IPS DF 19.7 (cell line): ENCODE measurements at regions not wholly inside any gene's neighbourhood (a gene's known extent, or its start where the extent isn't known, plus 50 kb on each side); places are given as distances from the start of the nearest gene placed in this dataset.

ENCODE experiments used
- DNase-seq: peaks from one replicate; pipeline ENCODE4 v3.0.0-alpha.2; 2013; ENCODE audit warnings: low read depth, low spot score

GRCh38 chr16:86930001-86930400 is 351.7 kb downstream of the FOXL1 start:
- no peak for DNase-seq

GRCh38 chr16:86930663-86931373 is 352.5 kb downstream of the FOXL1 start:
- no peak for DNase-seq

- DNase-seq, result no peak
Observed at GRCh38 chr16:86931410-86931941, 353.1 kb downstream of the FOXL1 start.

DNA sequence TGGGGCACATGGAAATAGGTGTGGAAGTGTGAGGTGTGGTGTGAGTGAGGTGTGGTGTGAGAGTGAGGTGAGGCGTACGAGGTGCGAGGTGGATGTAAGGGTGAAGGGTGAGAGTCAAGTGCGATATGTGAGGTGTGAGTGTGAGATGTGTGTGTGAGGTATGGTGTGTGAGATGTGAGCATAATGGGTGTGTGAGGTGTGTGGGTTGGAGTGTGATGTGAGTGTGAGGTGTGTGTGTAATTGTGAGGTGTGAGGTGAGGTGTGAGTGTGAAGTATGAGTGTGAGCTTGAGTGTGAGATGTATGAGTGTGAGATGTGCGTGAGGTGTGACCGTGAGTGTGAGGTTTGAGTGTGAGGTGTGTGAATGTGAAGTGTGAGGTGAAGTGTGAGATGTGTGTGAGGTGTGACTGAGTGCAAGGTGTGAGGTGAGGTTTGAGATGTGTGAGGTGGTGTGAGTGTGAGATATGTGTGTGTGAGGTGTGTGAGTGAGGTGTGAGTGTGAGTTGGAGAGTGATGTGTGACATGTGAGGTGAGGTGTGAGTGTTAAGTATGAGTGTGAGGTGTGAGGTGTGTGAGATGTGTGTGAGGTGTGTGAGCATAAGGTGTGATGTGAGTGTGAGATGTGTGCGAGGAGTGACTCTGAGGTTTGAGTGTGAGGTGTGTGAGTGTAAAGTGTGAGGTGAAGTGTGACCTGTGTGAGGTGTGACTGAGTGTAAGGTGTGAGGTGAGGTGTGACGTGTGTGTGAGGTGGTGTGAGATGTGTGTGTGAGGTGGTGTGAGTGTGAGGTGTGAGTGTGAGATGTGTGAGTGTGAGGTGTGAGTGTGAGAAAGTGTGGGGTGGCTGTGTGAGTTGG is 354.0 kb downstream of the FOXL1 start:
- DNase-seq, result no peak

DNA sequence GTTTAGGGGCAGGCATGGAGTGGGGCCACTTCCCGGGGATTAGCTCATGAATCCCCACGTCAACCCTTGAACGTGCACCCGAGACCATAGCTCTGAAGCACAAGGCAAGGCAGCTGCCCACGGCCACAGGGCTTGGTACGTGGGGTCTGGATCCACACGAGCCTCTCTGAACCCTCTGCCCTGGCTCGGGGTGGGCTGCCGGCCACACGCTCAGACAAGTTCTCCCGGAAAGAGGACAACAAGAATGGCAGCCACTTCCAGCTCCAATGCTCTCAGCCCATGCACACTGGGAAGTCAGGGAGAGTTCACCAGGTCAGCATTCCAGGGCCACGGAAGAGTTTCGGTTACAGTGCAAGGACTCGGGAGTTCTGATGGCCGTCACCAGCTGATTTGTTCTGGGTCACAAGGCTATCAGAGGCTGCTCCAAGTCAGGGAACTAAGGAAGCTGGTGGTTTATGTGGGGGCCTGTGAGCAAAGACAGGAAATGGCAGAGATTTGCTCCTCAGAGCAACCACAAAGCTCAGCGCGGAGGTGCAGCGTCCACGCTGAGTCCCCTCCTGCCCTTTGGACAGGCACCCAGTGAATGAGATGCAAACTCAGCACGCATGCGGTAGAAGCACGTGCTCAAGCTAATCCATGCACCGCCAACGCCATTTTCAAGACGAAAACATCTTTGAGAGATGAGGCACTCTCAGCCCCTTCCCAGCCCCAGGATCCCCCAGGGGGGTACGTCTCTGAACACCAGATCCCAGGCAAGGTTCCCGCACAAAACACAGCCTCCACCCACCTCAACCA is 356.4 kb downstream of the FOXL1 start:
- DNase-seq, result no peak

DNA sequence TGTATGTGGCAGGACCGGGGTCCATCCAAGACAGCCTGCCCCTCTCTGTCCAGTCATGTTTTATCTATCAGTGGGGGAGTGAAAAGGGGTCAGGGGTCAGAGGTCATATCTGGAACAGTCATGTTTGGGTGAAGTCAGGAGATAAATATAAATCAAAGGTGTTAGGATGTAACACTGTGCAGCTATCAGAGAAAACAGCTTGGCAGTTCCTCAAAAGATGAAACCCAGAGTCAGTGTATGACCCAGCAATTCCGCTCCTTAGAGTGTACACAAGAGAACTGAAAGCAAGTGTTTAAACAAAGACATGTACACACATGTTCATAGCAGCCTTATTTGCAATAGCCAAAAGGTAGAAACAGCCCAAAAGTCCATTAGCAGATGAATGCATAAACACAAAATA is 361.3 kb downstream of the FOXL1 start:
- DNase-seq, result no peak

DNA sequence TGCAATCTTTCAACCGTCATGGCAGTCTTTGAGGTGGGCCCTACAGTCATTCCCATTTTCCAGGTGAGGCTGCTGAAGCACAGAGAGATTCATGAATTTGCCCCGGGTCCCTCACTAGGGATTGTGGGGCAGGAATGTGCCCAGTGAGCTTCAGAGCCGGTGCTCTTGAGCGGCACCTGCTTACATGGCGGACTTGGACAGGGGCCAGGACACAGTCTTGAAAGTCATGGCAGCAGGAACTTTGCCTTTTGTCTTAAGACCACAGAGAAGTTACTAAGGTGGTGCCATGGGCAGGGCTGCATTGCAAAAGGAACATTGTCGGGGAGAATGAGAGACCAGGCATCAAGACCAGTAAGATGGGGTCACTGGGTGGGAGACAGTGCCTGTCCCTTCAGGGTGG is 363.4 kb downstream of the FOXL1 start:
- no peak for DNase-seq

DNA sequence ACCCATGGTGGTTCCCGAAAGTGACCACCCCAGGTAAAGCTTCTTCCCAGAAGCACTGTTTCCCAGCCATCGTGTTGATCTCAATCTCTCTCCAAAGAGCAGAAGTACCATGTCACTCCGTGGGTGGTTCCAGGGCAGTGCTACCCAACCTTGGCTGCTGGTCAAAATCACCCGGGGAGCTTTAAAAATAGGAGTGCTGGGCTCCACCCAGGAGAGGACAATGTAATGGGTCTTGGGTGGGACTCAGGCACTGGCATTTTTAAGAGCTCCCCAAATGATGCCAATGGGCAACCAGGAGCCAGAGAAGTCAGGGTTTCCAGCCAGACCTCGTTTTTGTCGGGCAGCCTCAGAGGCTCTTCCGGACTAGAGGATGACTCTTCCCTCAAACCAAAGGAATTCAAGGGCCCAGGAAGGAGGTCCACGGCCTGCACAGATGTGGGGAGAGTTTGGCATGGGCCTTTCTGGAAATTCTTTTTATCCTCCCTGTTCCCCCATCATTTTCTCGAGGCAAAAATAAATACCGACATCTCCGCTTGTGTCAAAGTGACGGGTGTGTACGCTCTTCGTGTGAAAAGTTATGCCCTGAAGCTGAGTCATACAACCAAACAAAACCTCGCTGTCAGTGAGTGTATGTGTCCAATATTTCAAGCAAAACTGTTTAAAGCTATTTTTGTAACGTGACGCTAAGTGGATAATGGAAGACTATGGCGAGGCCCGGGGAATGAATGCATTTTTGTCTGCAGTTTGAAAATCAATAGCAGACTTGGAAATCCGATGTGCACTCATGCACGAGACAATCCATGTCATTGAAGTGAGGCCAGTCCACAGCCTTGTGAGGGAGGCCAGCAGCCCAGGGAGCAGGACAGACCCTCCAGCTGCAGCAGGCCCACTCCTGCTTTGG is 364.1 kb downstream of the FOXL1 start:
- DNase-seq, result no peak

GRCh38 chr16:86945166-86945900 is 367.0 kb downstream of the FOXL1 start:
- no peak for DNase-seq

DNA sequence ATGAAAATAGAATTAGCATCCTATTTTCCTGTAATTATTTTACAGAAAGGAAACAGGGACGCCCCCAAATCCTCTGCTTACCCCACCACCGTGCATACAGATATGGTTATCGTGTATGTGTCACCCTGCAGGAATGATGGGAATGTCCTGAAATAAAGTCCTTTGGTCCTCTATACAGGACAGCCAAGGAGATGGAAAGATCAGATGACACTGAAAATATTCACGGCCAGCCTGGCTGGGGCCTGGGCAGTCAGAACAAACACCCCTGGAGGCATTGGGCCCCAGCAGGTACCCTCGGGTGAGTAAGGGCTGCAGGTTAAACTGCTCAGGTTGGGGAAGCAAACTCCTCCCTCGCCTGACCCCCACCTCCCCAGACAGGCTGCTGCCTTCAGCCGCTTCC is 368.0 kb downstream of the FOXL1 start:
- DNase-seq, result no peak

DNA sequence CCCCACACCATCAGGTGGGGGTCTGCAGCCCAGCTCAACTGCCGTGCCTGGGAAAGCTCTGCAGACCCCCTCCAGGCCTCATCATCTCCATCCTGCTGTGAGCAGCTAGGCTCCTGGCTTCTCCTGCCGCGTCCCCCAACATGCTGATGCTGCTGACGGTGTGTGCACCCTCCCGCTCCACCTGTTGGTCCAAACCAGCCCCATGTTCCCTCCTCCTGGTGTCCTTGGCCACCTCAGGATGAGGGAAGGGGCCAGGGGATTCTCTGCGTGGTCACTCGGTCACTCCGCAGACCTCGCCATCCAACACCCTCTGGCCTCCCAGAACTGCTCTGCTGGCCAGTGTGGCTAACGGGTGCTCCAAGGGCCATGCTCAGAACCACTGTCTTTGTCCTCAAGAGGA is 368.6 kb downstream of the FOXL1 start:
- DNase-seq, result no peak

DNA sequence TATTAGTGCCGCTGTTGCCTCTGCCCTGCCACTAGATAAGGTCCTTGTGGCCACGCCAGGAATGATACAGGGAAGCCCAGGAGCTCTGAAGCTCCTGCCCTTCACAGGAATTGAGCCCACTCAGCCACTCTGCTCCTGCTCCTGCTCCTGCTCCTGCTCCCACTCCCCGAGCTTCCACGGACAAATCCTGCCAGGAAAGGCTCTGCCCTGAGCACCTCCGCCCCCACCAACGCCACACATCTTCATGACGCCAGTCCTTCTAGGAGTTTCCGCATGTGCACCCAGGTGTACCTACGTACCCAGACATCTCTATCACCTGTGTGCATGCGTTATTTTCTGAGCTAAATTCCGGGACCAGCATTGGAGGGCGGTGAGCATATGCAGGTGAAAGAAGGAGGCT is 369.1 kb downstream of the C16orf95 start:
- no peak for DNase-seq

- DNase-seq, result no peak
Observed at GRCh38 chr16:86949116-86949515, 368.1 kb downstream of the C16orf95 start.

- no peak for DNase-seq
Observed at GRCh38 chr16:86949630-86950029, 367.6 kb downstream of the C16orf95 start.

DNA sequence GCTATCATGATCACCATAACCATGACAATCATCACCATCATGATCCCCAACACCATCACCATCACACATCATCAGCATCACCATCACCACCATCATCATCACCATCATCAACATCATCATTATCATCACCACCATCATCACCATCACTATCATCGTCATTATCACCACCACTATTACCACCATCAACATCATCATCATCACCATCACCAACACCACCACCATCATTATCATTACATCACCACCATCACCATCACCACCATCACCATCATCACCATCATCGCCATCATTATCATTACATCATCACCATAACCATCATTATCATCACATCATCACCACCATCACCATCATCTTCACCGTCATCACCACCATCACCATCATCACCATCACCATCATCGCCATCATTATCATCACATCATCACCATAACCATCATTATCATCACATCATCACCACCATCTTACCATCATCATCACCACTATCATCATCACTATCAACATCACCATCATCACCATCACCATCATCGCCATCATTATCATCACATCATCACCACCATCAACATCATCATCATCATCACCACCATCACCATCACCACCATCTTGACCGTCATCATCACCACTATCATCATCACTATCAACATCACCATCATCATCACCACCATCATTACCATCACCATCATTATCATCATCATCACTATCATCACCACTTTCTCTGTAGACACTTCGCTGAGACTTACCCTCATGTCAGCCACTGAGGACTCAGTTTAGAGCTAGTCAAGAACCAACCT is 366.0 kb downstream of the C16orf95 start:
- no peak for DNase-seq

GRCh38 chr16:86951831-86952598 is 365.2 kb downstream of the C16orf95 start:
- no peak for DNase-seq

DNA sequence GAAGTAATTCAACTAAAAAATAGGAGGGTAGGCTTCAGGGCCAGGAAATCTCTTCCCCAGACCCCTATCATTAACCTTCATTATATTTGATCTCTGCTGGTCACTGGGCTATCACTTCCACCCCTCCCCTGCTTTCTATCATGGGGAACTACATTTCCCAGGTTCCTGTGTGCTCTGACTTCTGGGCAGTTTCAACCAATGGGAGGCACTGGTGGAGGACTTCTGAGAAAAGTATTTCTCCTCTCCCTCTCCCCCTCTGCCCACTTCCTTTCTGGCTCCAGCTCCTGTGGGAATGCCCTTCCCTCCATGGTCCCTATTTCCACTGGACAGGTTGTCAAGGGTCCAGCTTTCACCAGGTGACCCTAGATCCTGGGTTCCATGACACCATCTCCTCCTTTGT is 364.4 kb downstream of the C16orf95 start:
- no peak for DNase-seq

DNA sequence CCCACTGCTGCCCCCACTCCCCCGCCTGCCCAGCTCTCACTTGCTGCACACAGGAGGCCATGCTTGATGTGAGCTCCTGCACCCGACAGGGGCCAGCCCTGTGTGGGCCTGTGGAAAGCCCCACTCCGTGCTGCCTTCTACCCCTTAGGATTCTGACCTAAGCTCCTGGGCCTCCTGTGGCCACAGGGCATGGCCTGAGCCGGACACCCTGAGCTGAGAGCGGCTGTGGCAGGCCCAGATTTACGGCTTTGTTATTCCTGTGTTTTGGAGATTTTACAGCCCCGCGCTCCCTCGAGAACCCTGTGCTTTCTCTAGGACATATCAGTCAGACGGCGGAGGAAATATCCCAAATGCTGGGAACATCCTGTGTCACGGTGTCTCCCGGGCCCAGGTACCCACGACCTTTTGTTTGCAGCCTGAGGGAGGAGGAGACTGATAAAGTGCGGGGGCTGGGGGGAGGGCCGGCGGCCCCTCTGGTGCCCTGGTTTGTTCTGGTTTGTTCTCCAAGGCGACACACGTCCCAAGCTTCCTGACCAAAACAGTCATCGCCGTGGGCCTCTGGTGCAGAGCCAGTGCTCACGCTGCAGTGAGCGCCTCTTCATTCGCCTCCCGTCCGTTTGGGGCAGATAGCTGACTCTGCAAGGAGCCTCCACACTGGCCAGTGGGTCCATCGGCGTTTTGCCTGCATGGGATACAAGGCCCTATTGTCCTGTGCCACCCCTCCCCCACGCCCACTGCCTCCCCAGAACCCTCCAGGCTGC is 363.4 kb downstream of the C16orf95 start:
- no peak for DNase-seq
